Vagina (tissue), 2 donors: ENCODE measurements at regions not wholly inside any gene's neighbourhood (a gene's known extent, or its start where the extent isn't known, plus 50 kb on each side); places are given as distances from the start of the nearest gene placed in this dataset.

ENCODE experiments used
- CTCF ChIP-seq, 3 experiments: fragments of 450-650 bp in 2 of 3; fragments of 200-600 bp in 1 of 3; sonication (generic) in 1 of 3; IDR thresholded peaks; one replicate each; pipeline ENCODE4 v1.5.1; 2017 to 2019; ENCODE audit warnings: antibody characterized with exemption in 3 of 3, mild to moderate bottlenecking in 2 of 3, moderate library complexity in 2 of 3
- POLR2A ChIP-seq, 2 donors: fragments of 450-650 bp; IDR thresholded peaks; one replicate each; pipeline ENCODE4 v1.6.1; 2017; ENCODE audit warnings: antibody characterized with exemption in 2 of 2, mild to moderate bottlenecking in 2 of 2, moderate library complexity in 2 of 2

- TF ChIP-seq CTCF (IDR thresholded peaks at IDR 0.05) (no peak), POLR2A (IDR thresholded peaks at IDR 0.05) (no peak)
Measured at GRCh38 chr18:29711932-29712331, 1330.6 kb downstream of the DSC3 start.
